Activated effector memory CD4-positive, alpha-beta T cell treated with anti-CD3 and anti-CD28 coated beads, Interleukin-2, amount 50 U/mL, for 16 hours (primary cell): ENCODE measurements at regions not wholly inside any gene's neighbourhood (a gene's known extent, or its start where the extent isn't known, plus 50 kb on each side); places are given as distances from the start of the nearest gene placed in this dataset.
"Not testable (repeated sequence)": the region's sequence is repeated elsewhere in the genome, so short reads cannot be mapped to it uniquely, and the experiment has no call there.

ENCODE experiments used
- DNase-seq: peaks from one replicate; pipeline ENCODE4 v3.0.0-alpha.2; 2020

DNA sequence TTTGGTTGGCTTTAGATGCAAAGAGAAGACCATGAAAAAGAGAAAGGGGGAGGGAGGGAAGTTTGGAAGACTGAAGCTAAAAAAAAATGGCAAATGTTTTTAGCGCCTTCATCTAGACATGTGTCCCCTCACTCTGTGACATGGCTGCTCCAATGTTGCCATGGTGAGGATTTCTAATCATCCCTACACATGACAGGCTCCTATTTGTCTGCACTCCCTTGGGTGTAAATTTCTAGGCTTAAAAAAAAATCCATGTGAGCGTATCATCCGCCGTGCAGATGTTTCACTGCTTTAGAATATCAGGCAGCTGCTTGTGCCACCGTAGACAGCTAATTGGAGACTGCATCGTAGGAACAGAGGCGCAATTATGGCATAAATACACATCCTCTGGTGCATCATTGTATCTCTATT lies 761.1 kb upstream of the MMS22L start:
- DNase-seq, result no peak

DNA sequence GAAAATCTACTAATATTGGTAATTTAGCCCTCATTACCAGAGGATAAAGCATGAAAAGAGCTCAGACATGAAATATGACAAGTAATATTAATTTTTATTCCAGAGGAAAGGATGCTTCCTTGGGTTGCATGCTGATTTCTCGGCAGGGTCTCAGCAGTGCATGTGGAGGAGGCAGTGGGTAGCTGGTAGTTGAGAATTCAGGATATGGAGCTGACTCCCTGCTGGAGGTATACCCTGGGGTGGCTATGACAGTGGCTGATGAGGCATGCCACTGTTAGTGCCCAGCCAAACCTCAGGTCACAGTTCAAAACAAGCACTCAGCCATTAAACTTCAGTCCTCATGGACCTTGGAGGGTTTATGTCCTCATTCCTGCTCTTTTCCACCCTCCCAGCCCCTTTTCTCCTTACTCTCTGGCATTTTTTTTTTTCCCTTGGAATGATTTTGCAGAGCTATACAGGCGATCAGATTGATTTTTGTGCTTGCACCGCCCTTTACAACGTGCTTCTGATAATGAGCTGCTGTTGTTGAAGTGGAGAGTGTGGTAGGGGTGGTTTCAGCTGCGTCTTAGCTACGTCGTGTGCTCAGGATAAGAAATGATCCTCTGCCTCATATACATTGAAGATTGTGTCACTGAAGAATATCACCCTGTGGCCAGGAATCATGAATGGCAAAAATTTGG lies 761.9 kb upstream of the MMS22L start:
- no peak for DNase-seq

DNA sequence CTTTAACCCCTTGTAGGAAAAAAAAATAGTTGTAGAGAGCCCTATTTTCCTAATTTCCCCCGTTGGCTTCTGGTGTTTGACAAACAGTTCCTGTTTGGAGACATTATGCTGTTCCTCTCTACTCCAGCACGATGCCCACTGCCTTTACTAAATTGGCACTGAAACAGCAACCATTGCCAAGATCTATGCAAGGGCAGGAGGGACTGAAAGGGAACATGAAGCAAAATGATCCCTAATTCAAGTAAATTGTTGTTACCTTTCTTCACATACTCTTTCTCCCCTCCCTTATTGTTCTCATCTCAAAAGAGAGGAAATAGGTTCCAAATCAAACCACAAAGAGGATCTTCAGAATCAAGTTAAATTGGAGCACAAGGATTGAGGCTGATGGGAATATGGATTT lies 764.1 kb upstream of the MMS22L start:
- no peak for DNase-seq

DNA sequence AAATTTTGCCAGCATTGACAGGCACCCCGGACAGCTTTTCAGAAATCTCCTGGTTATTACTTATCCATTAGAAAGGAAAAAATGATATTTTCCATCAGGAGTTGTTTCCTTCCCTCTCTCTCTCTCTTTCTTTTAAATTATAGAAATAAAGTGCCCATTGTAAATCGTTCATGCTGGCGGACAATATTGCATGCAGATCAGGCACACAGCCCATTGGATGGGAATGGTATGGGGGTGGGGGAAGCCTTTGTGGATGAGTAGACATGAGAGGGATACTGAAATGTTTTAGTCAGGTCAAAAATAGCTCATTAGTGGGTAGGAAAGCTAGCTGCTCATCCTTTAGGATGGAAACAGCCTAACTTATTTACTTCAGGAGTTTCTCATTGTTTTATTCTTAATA lies 764.9 kb upstream of the MMS22L start:
- DNase-seq, result no peak

DNA sequence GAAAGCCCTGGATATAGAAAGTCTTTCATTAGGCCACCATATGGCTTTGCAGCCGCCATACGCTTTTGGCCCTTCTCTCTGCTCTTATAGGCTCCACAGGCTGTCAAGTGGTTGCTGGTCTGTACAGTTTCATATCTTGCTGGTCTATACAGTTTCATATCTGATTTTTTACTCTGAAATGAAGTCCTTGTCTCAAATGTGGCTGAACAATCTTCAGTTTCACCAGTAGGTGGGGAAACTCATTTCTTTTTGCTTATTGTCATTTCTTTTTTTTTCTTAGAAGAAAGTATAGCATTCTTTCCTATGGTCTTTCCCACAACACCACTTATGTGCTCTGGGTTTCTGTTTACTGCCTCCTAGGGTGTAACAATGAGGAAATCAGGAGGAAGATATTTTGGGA lies 771.4 kb upstream of the MMS22L start:
- no peak for DNase-seq

DNA sequence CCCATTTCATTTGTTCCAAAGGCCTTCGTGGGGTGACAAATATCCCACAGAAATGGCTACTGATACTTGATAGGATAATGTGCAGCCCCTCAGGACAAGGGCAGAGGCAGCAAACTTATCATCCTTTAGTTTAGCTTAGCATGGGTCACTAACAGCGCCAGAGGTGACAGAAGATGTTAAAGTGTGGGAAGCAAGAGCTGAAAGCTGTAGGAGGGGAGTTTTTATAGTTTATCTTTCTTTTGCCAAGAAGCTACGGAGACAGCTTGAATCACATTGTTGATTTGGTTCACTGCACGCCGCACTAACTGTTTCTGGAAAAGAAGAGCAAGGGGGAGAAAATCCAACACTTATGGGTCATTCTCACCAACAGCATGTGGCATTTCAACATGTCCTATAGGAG lies 773.9 kb upstream of the MMS22L start:
- DNase-seq, result no peak

DNA sequence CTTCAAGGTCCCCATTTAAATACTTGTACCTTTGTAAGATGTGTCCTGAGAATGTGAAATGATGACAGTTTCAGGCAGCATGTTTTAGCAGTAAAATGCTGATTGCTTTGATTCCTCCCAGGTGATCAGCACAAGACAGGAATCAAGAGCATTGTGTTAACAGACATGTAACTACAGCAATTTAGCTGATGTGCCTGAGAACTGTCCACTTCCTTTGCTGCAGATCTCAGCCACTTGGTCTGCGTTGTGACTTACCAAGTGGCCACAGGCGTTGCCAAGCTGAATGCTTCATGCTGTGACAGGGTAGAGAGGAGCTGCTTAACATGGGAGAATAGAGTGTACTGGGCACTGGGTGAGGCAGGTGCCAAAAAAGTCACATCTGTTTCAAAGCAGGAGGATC lies 767.0 kb upstream of the POU3F2 start:
- no peak for DNase-seq

DNA sequence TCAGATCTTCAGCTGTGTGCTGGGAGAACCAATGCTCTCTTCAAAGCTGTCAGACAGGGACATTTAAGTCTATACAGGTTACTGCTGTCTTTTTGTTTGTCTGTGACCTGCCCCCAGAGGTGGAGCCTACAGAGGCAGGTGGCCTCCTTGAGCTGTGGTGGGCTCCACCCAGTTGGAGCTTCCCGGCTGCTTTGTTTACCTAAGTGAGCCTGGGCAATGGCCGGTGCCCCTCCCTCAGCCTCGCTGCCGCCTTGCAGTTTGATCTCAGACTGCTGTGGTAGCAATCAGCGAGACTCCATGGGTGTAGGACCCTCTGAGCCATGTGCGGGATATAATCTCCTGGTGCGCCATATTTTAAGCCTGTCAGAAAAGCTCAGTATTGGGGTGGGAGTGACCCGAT lies 745.8 kb upstream of the POU3F2 start:
- not testable (repeated sequence) for DNase-seq

DNA sequence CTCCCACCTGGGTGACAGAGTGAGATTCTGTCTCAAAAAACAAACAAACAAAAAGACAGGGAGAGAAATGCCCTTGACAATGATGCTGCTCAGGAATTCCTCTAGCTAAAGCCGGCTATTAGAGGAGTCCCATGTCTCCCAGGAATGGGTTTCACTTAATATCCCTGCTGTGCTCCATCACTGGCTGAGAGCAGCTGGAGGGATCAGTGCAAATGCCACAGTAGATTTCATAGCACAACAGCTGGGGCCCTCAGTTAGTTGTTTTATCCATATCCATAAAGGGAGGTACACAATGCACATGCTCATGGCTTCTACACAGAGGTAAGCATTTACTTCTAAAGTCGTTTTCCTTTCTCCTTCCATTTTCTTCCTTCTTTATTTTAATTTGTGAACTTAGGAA lies 742.0 kb upstream of the POU3F2 start:
- no peak for DNase-seq

DNA sequence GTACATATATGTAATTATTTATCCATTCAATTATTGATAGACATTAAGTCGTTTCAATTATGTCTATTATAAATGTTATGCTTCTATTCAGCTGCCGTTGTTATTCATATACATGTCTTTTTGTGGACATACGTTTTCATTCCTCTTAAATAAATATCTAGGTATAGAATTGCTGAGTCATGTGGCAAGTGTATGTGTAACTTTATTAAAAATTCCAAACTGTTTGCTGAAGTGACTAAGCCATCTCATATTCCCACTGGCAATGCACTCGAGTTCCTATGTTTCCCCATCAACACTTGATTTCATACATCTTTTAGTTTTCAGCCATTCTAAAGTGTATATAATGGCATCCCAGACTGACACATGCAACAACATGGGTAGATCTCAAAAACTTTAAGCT lies 739.7 kb upstream of the POU3F2 start:
- DNase-seq, result no peak

DNA sequence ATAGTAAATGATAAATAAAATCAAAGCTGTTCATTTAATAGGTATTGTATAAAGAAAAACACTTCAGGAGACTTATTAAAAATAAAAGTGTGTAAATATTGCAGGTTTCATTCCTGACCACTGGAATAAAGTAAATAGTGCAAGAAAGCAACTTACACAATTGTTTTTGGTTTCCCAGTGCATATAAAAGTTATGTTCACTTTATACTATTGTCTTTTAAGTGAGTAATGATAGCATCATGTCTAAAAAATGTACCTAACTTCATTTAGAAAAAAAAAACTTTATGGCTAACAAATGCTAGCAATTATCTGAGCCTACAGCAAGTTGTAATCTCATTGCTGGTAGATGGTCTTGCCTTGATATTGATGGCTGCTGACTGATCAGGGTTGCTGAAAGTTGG lies 726.6 kb upstream of the POU3F2 start:
- DNase-seq, result no peak

DNA sequence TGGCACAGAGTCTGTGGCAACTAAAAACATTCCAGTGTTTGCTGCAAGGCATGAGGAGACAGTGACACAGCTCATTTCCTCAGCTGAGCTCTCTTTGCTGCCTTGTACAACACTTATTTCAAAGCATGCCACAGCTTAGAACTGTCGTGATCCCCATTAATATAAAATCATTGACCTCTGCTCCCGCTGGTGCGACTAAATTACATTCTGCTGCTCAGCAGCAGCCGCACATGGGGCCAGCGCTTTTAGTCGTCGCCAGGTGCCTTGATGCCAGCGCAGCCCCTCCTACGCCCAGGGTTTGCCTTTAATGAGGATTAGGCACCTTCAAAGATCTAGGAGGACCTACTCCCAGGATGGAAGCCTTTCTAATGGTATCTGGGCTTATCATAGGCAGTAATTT lies 717.9 kb upstream of the POU3F2 start:
- no peak for DNase-seq

DNA sequence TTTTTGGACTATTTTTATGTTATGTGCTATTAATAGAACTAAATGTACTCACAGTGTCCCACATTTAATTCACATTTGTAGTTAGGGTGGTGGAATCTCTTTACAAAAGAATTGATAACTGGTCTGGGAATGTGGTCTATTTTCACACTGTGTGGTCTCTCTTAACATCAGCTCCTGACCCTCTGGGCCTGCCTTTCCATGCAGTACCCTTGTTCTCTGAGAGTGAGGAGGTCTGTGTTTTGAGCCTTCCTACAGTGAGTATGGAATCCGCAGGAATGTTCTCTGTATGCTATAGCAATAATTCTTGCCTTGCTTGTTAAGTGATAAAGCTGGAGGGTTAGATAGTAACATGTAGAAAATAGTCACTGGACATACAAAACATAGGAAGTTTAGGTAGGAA lies 717.3 kb upstream of the POU3F2 start:
- DNase-seq, result no peak

DNA sequence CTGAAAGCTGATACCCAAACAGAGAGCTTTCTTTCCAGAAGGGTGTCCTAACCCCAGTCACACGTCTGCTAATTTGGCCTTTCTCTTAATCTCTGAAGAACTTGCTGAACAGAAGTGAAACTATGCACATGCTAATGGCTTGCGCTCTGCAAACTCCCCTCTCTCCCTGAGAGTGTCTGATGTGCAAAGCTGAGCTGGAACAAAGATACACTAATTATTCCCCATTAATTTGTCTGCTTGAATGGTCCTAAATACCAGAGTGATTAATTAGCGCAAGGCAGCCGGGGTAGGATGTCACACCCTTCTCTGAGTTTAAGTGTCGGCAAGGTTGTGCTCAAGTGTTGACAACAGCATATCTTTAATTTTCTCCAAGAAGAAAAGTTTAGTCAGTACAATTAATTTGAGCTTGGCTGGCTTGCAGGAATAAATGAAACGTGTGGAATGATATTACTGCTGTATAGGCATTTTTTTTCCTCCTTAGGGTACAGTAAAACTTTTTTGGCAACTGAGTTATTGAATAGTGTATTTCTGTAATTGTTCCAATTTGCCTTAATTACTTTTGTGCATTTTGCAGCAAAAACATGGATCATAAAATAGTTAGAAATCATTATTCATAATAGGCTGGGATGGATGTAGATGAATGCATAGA lies 715.9 kb upstream of the POU3F2 start:
- DNase-seq, result no peak

DNA sequence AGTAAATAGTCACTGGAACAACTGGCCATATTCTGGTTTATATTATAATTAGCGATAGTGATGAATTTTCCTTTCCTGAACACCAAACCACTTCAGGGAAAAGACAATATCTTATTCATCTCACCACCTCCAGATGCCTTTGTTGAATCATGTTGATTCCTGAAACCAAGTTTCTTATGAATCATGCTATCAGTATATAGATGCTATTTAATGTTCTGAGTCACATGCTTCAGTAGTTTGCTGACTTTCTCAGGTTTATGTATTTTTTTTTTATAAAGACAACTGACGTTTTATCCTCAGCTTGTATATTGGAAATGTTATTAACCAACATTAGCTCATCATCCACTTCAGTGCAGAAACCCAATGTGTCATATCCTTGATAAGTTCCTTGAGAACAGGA lies 710.2 kb upstream of the POU3F2 start:
- DNase-seq, result no peak

DNA sequence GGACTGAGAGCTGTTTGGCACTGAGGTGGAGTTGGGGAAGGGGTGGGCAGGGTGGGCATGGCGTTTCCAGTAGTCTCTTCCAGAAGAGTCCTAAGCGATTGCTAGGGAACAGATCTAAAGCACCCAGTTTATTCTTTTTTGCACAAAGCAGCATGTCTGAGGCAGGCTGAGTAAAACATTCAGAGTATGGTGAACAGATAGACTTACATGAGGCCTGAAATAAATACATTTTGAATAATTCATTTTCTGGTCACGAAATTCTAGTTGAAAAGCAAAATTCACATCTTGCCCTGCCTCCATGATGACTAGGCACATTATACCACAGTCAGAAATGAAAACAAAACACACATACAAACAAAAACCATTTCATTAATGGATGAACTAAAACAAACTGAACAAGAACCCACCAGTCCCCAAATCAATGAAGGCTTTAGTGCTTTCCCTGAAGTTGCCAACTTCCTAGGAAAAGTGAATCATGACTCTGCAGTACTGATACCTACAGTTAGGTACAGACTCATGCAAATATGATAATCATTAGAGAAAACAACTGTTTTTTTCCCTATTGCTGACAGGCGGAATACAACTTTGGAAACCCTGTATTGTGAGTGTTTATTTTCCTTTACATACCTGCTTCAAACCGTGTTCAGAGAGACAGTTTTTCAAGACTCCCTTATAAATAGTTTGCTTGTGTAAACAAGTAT lies 702.9 kb upstream of the POU3F2 start:
- DNase-seq, result no peak

DNA sequence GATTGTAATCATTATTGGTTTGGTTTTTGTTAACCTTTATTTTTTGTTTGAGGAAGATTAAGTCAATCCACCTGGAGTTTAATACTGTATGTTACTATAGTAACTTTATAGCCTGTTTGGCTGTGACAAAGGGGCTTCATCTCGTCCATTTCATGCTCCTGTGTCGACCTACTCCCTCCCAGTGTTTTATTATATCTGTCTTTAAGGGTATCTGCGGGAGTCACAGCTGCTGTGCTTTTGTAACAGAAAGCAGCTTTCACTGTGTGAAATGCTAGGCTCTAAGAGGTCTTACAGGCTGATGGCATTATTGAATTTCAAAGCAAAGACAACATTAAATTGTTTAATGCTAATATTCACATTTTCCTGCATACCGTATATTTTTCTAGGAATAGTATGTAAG lies 698.0 kb upstream of the POU3F2 start:
- DNase-seq, result no peak

DNA sequence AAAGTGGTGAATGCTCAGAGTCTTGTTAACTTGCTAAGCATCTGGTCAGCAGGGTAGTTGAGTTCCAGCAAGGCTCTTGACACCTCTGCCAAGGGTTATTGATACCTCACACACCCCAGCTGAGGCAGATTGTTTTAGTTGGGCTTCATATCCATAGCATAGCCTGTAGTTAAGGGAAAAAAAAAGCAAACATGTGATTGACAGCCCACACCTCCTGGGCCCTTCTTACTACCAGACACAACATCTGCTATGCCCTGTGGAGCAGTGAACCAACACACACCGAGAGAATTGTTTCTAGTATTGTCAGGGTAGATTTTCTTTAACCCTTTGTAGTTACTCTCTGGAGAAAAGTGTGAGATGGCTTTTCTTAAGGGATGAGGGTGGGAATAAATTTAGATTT lies 697.0 kb upstream of the POU3F2 start:
- no peak for DNase-seq

DNA sequence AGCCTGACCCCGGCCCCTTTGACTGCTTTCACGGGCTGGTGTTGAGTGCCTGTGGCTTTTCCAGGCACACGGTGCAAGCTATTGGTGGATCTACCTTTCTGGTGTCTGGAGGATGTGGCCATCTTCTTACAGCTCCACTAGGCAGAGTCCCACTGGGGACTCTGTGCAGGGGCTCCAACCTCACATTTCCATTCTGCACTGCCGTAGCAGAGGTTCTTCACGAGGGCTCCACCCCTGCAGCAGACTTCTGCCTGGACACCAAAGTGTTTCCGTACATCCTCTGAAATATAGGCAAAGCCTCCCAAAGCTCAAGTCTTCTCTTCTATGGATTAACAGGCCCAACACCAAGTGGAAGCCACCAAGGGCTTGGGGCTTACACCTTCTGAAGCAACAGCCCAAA lies 691.5 kb upstream of the POU3F2 start:
- DNase-seq, result no peak

DNA sequence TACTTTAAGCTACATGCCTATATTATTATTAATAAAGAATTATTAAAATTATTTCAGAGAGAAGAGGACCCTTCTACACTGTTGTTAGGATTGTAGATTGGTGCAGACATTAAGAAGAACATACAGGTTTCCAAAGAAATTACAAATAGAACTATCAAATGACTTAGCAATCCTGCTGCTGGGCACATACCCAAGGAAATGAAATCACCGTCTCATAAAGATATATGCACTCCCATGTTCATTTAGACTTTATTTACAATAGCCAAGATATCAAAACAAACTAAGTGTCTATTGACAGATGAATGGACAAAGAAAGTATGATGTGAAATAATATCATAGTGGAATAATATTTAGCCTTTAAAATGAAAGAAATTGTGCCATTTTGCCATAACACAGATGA lies 687.7 kb upstream of the POU3F2 start:
- no peak for DNase-seq

DNA sequence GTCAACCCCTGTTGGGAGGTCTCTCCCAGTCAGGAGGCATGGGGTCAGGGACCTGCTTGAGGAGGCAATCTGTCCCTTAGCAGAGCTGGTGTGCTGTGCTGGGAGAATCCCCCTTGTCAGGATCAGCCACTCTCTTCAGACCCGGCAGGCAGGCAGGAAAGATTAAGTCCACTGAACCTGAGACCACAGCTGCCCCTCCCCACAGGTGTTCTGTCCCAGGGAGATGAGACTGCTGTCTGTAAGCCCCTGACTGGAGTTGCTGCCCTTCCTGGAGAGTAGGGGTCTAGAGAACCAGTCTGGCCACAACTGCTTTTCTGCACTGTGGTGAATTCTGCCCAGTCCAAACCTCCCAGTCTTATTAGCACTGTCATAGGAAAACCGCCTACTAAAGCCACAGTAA lies 677.8 kb upstream of the POU3F2 start:
- no peak for DNase-seq

DNA sequence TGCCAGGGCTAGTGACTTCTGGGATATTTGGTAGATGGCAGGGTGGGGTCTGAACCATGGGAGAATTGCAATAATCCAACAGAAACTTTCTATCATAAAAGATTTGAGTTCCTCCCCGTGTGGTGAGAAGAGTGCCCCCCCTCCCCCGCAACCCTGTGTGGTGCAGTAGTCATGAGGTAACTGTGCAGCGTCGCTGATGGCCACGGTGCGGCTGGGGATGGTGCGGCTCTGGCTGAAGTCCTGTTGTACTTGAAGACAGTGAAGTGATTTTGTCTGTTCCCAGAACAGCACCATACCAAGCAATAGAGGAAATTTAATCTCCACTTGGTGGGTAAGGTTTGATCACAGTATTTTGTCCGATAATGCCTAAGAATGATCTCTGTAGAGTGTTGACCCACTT lies 654.8 kb upstream of the POU3F2 start:
- no peak for DNase-seq

DNA sequence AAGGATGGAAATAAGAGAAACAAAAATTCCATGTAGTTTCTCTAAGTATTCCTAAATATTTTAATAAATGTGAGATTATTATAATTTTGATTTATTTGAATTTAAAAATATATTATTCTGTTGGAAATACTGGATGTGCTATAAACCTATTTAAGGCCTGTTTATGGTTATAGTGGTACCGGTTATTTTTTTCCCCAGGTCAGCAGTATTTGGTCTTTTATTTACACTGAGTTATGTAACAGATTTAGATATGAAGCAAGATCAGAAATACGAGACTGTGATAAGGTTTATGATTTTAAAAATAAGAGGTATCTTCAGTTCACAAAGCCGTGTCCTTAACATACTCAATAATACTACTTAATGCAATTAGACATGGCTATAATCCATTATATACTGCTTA lies 634.3 kb upstream of the POU3F2 start:
- no peak for DNase-seq

DNA sequence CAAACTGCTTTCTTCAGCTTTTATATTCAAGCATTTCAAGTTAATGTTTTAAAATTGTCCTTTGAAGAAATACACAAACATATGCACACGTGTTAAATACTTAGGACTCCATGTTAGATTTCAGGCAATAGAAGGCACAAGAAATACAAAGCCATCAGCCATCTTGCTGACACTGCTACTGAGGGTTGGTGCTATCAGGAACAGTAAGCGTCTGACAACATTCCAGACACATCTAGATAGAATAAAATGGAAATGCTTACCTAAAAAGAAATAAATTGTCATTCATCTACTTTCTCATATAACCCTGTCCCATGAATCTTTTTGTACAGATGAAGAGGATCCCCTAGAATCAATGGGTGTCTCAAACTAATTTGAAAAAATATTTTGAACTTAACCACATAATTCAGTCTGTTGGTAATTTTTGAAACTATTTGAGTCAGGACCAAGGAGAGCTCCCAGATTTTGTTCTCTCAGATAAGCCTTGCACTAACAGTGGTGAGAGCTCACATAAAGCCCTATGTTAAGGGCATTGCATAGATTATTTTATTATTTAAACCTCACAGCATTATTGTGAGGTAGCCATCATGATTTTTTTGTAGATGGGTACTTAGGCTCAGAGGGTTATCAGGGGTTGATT lies 631.1 kb upstream of the POU3F2 start:
- no peak for DNase-seq
